ENCODE measurements at regions not wholly inside any gene's neighbourhood (a gene's known extent, or its start where the extent isn't known, plus 50 kb on each side); places are given as distances from the start of the nearest gene placed in this dataset.

DNA sequence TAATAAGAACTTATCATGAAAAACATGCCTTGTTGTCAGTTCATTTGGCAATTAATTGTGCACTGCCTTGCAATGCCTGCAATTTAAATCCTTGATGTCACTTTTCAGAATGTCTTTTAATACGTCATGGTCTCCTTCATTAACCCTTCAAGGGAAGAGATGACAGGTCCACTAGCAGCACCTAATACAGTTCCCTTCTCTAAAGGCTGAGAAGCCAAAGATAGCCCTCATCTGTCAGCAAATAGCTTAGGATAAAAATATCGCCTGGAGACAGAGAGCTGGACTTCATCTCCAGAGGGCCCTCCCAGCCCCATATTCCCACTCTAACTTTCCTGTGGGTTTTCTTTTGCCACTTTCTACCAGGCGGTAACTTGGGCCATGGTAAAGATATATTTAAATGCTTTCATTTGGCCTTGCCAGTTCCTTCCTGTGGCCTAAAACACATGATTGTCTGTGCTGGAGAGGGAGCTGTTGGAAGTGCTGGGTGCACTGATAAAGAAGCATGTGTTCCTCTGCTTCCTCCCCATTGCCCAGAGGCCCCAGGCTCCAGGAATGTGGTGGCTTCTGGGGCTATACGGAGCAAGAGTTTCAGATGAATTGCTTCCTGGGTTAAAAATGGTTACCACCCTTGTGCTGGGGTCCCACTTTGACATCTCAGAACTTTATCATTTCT is 76.3 kb upstream of the UMPS start:
- Histone ChIP-seq H4K20me1 (ENCODE audit: insufficient read depth) (no peaks in the 10 kb centered on the region), H3K9me2 (ENCODE audit: insufficient read depth) (no peaks in the 10 kb centered on the region), H3K4me1 (replicated peaks; ENCODE audit: insufficient read depth) (no peaks in the 10 kb centered on the region), H3K36me3 (ENCODE audit: low read depth) (no peaks in the 10 kb centered on the region), H3K4me2 (no peak overlapping the region), H3K4me3 (no peak overlapping the region), H3K27ac (no peak overlapping the region), H3K9me3 (ENCODE audit: insufficient read depth, low read depth) (no peaks in the 10 kb centered on the region), H3F3A (ENCODE audit: insufficient read depth, low read depth) (no peaks in the 10 kb centered on the region), H2AFZ (no peak overlapping the region), H3K79me2 (ENCODE audit: low read depth) (no peaks in the 10 kb centered on the region), H3K27me3 (ENCODE audit: insufficient read depth, low read depth) (no peaks in the 10 kb centered on the region)
- POLR2A ChIA-PET (ENCODE audit: unreplicated experiment), result no interaction called here
- intact Hi-C loops (cut with micrococcal nuclease; ENCODE audit: unreplicated experiment), result no loop called here
- no peak for DNase-seq
- TF ChIP-seq, protein P1, sequence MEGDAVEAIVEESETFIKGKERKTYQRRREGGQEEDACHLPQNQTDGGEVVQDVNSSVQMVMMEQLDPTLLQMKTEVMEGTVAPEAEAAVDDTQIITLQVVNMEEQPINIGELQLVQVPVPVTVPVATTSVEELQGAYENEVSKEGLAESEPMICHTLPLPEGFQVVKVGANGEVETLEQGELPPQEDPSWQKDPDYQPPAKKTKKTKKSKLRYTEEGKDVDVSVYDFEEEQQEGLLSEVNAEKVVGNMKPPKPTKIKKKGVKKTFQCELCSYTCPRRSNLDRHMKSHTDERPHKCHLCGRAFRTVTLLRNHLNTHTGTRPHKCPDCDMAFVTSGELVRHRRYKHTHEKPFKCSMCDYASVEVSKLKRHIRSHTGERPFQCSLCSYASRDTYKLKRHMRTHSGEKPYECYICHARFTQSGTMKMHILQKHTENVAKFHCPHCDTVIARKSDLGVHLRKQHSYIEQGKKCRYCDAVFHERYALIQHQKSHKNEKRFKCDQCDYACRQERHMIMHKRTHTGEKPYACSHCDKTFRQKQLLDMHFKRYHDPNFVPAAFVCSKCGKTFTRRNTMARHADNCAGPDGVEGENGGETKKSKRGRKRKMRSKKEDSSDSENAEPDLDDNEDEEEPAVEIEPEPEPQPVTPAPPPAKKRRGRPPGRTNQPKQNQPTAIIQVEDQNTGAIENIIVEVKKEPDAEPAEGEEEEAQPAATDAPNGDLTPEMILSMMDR (conservative IDR thresholded peaks at IDR 0.05), result no peak
- no peak for TF ChIP-seq EZH2 (IDR thresholded peaks at IDR 0.05; ENCODE audit: low read depth)
- BruUV-seq (replicated peaks), result no TSS peak
- CTCF ChIA-PET, result no interaction called here

DNA sequence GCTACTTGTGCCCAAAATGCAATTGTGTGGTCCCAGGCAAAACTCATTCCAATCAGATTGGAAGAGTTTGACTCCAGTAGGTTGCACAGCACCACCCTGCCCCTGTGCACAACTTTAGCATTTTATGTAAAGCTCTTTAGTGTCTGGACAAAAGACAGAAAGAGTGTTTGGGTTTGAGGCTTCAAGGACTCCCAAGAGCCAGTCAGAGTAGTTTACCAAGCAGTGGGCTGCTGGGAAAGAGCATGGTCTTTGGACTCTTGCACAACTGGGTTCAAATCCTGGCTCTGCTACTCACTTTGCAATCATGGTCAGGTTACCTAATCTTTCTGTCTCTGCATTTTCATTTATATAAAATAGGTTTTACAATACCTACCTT is 75.8 kb upstream of the UMPS start:
- BruUV-seq (replicated peaks), result no TSS peak
- Histone ChIP-seq H3K9me2 (ENCODE audit: insufficient read depth) (no peaks in the 10 kb centered on the region), H3K4me1 (replicated peaks; ENCODE audit: insufficient read depth) (no peaks in the 10 kb centered on the region), H3K4me3 (no peak overlapping the region), H2AFZ (no peak overlapping the region), H3K79me2 (ENCODE audit: low read depth) (no peaks in the 10 kb centered on the region), H3K36me3 (ENCODE audit: low read depth) (no peaks in the 10 kb centered on the region), H3K4me2 (no peak overlapping the region), H3F3A (ENCODE audit: insufficient read depth, low read depth) (no peaks in the 10 kb centered on the region), H3K9me3 (ENCODE audit: insufficient read depth, low read depth) (no peaks in the 10 kb centered on the region), H3K27ac (no peak overlapping the region), H3K27me3 (ENCODE audit: insufficient read depth, low read depth) (no peaks in the 10 kb centered on the region), H4K20me1 (ENCODE audit: insufficient read depth) (no peaks in the 10 kb centered on the region)
- ChIA-PET POLR2A (ENCODE audit: unreplicated experiment) (no interaction called here), CTCF (no interaction called here)
- intact Hi-C loops (cut with micrococcal nuclease; ENCODE audit: unreplicated experiment), result no loop called here
- DNase-seq, result no peak
- TF ChIP-seq, protein P1 (conservative IDR thresholded peaks at IDR 0.05), result no peak
- no peak for TF ChIP-seq EZH2 (IDR thresholded peaks at IDR 0.05; ENCODE audit: low read depth)

DNA sequence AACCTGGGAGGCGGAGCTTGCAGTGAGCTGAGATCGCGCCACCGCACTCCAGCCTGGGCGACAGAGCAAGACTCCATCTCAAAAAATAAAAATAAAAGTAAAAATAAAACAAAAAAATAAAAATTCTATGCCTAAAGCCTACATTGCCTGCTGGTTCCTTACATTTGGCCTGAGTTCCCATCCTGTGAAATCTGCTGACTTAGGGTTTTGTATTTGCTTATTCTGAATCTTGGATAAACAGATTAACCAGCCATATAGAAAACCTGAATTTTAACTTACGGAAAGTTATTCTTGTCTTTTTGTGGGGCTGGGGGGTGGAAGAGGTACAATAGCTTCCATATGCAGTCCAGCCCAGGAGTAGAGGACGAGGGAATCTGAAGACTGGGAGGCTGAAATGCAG is 73.7 kb upstream of the UMPS start:
- POLR2A ChIA-PET (ENCODE audit: unreplicated experiment), result no interaction called here
- no peaks in the 10 kb centered on the region for H3F3A ChIP-seq (ENCODE audit: insufficient read depth, low read depth)

More for the DNA sequence above, 73.7 kb upstream of the UMPS start:
- CTCF ChIA-PET, result no interaction called here
- no peaks in the 10 kb centered on the region for H3K9me2 ChIP-seq (ENCODE audit: insufficient read depth)
- TF ChIP-seq, protein P1 (conservative IDR thresholded peaks at IDR 0.05), result no peak
- no peak for TF ChIP-seq EZH2 (IDR thresholded peaks at IDR 0.05; ENCODE audit: low read depth)
- no peak overlapping the region for H3K4me3 ChIP-seq
- no peak overlapping the region for H2AFZ ChIP-seq
- no peaks in the 10 kb centered on the region for H4K20me1 ChIP-seq (ENCODE audit: insufficient read depth)
- H3K27me3 ChIP-seq (ENCODE audit: insufficient read depth, low read depth), result no peaks in the 10 kb centered on the region
- no peaks in the 10 kb centered on the region for H3K9me3 ChIP-seq (ENCODE audit: insufficient read depth, low read depth)
- no peak overlapping the region for H3K27ac ChIP-seq
- H3K4me2 ChIP-seq, result no peak overlapping the region
- no peaks in the 10 kb centered on the region for H3K36me3 ChIP-seq (ENCODE audit: low read depth)
- H3K79me2 ChIP-seq (ENCODE audit: low read depth), result no peaks in the 10 kb centered on the region
- DNase-seq, result no peak
- no TSS peak for BruUV-seq (replicated peaks)
- H3K4me1 ChIP-seq (replicated peaks; ENCODE audit: insufficient read depth), result no peaks in the 10 kb centered on the region
- intact Hi-C loops (cut with micrococcal nuclease; ENCODE audit: unreplicated experiment), result no loop called here
